Pancreas (tissue), 10 donors: ENCODE measurements at regions not wholly inside any gene's neighbourhood (a gene's known extent, or its start where the extent isn't known, plus 50 kb on each side); places are given as distances from the start of the nearest gene placed in this dataset.
"Not testable (repeated sequence)": the region's sequence is repeated elsewhere in the genome, so short reads cannot be mapped to it uniquely, and the experiment has no call there.

Experiments
- ATAC-seq, 4 donors: fragments of 200-7000 bp; cut with Tn5 transposase; one replicate each; pipeline versions ENCODE4 v1.8.0 to v1.9.1; 2020; ENCODE audit warnings: mild to moderate bottlenecking in 4 of 4, moderate library complexity in 4 of 4
- DNase-seq, 6 donors: peaks; one replicate each; pipeline ENCODE4 v3.0.0-alpha.2; 2020
- FAIRE-seq: peaks from 2 replicates; lab custom pipeline; 2012; peaks lifted over from hg19 to GRCh38; lab: Jason Lieb, UNC
- H3K27ac ChIP-seq, 4 donors: fragments of 200-600 bp; sonication (generic); 1 replicate in 3 of 4; 2 replicates in 1 of 4; pipeline versions ENCODE4 v1.5.0 to v1.8.0; 2020
- H3K27me3 ChIP-seq, 4 donors: fragments of 200-600 bp; one replicate each; pipeline ENCODE4 v1.8.0; 2021
- H3K36me3 ChIP-seq, 3 donors: fragments of 200-600 bp; sonication (generic) in 1 of 3; one replicate each; pipeline versions ENCODE4 v1.5.0 to v1.8.0; 2020 to 2021
- H3K4me1 ChIP-seq, 3 donors: fragments of 200-600 bp; one replicate each; pipeline ENCODE4 v1.8.0; 2021
- H3K4me3 ChIP-seq, 4 donors: fragments of 200-600 bp; sonication (generic) in 2 of 4; one replicate each; pipeline versions ENCODE4 v1.5.0 to v1.8.0; 2020 to 2021
- H3K9me3 ChIP-seq, 4 donors: fragments of 200-600 bp; one replicate each; pipeline ENCODE4 v1.8.0; 2021
- CTCF ChIP-seq, 4 donors: fragments of 200-600 bp; sonication (generic) in 3 of 4; IDR thresholded peaks; one replicate each; pipeline versions ENCODE4 v1.5.0 to v1.8.0; 2021; ENCODE audit warnings: antibody characterized with exemption in 4 of 4
- WGBS, 2 donors: extraction: QIAGEN DNeasy Blood & Tissue Kit; methylation state at CpG; one replicate each; pipeline ENCODE4 v1.1.7; 2013; 5-methylcytosine and 5-hydroxymethylcytosine counted together
- intact Hi-C, 3 donors: fragments of 100-400 bp; cut with DNase I; formaldehyde crosslinking; loops; one replicate each; pipeline versions ENCODE4 v1.11.1 to v1.14.2; 2022
- donor health status: healthy with polysubstance abuse.
- donor health status: DM: no; HTN: no; CAD: no; lungs with moderate emphysema.
- donor health status: DM: no; HTN: no; CAD: no.
- donor health status: control.
- donor health status: control.
- donor health status: Bipolar disorder and iron deficiency.
- donor health status: DM: yes; HTN: yes; CAD: no.
- donor health status: DM: no; HTN: no; CAD: no.
- donor health status: DM: no; HTN: no; CAD: no.
- donor health status: DM: yes; HTN: yes; CAD: no.

- WGBS, 2 donors: 86 to 90% methylated on average over 1 of the region's 1 CpG
- TF ChIP-seq CTCF (IDR thresholded peaks at IDR 0.05): no peak
- intact Hi-C loops: no loop called here
- H3K27ac ChIP-seq: no peak overlapping the region
- DNase-seq (no peak), FAIRE-seq (no peak), ATAC-seq (no peak)
- no peaks in the 10 kb centered on the region for H3K9me3 ChIP-seq
- no peak overlapping the region for H3K4me3 ChIP-seq
- H3K27me3 ChIP-seq: no peaks in the 10 kb centered on the region
- no peaks in the 10 kb centered on the region for H3K36me3 ChIP-seq
- no peaks in the 10 kb centered on the region for H3K4me1 ChIP-seq
Measured at GRCh38 chr9:20238921-20239320, 383.4 kb downstream of the MLLT3 start.

GRCh38 chr9:20237686-20238085 is 384.6 kb downstream of the MLLT3 start:
- Histone ChIP-seq H3K4me3 (no peak overlapping the region), H3K36me3 (no peaks in the 10 kb centered on the region), H3K9me3 (no peaks in the 10 kb centered on the region), H3K27me3 (no peaks in the 10 kb centered on the region), H3K27ac (no peak overlapping the region), H3K4me1 (no peaks in the 10 kb centered on the region)
- ATAC-seq (no peak), DNase-seq (no peak), FAIRE-seq (no peak)
- WGBS, 2 donors: 89 to 95% methylated on average over 1 of the region's 1 CpG
- TF ChIP-seq CTCF (IDR thresholded peaks at IDR 0.05): no peak
- intact Hi-C loops: no loop called here

GRCh38 chr9:20236676-20237075 is 385.6 kb downstream of the MLLT3 start:
- intact Hi-C loops: no loop called here
- H3K4me3 ChIP-seq: no peak overlapping the region
- H3K27ac ChIP-seq: no peak overlapping the region
- H3K9me3 ChIP-seq: no peaks in the 10 kb centered on the region
- no peaks in the 10 kb centered on the region for H3K4me1 ChIP-seq
- ATAC-seq: peak in 3 of 4 donors; percentile 70 to 89 (median 77)
- TF ChIP-seq CTCF (IDR thresholded peaks at IDR 0.05): no peak
- DNase-seq: peak in 1 of 6 donors; percentile 11
- FAIRE-seq: no peak
- no peaks in the 10 kb centered on the region for H3K27me3 ChIP-seq
- no peaks in the 10 kb centered on the region for H3K36me3 ChIP-seq
- WGBS, 2 donors: 41 to 43% methylated on average over 4 of the region's 4 CpGs

GRCh38 chr9:20235206-20235605 is 387.1 kb downstream of the MLLT3 start:
- FAIRE-seq, intact Hi-C loops, ATAC-seq, H3K27ac ChIP-seq, DNase-seq, H3K36me3 ChIP-seq, H3K27me3 ChIP-seq, H3K4me1 ChIP-seq, H3K4me3 ChIP-seq, H3K9me3 ChIP-seq: not testable (repeated sequence)
- 84 to 98% methylated on average over 11 of the region's 11 CpGs for WGBS, 2 donors

- WGBS, 2 donors: 91 to 92% methylated on average over 2 of the region's 2 CpGs
- Histone ChIP-seq H3K4me1 (peaks cover 0 to 6% (median 0%) of the 10 kb centered on the region in 3 donors), H3K27ac (no peak overlapping the region), H3K9me3 (no peaks in the 10 kb centered on the region), H3K27me3 (no peaks in the 10 kb centered on the region), H3K4me3 (no peak overlapping the region), H3K36me3 (no peaks in the 10 kb centered on the region)
- DNase-seq: no peak
- no peak for TF ChIP-seq CTCF (IDR thresholded peaks at IDR 0.05)
- FAIRE-seq: no peak
- ATAC-seq: no peak
- intact Hi-C loops: no loop called here
Measured at GRCh38 chr9:20228096-20228495, 394.2 kb downstream of the MLLT3 start.
